ENCODE measurements at regions not wholly inside any gene's neighbourhood (a gene's known extent, or its start where the extent isn't known, plus 50 kb on each side); places are given as distances from the start of the nearest gene placed in this dataset.

DNA sequence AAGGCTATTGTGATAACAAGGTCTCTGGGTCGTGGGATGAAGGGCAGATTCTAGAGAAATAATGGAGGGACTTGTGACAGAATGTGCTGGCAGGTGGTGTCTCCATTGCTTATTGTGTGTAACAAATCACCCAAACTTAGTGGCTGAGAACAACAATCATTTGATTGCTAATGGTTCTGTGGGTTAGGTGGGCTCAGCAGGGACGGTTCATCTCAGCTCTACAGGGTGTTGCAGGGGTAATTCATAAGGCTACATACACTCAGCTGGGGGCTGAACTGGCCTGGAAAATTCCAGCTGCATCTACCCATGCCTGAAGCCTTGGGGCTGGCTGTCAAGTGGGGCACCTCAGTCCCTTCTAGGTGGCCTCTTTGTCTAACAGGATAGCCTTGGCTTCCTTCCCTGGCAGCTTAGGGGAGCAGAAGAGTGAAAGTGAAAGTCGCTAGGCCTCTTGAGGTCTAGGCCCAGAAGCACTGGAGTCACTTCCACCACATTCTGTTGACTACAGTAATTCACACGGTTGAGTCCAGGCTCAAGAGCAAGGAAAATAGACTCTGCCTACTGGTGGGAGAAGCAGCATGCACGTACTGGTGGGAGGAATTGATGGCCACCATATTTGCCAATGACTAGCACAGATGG, 308.9 kb downstream of the MN1 start (continued):
- TF ChIP-seq, protein P1, sequence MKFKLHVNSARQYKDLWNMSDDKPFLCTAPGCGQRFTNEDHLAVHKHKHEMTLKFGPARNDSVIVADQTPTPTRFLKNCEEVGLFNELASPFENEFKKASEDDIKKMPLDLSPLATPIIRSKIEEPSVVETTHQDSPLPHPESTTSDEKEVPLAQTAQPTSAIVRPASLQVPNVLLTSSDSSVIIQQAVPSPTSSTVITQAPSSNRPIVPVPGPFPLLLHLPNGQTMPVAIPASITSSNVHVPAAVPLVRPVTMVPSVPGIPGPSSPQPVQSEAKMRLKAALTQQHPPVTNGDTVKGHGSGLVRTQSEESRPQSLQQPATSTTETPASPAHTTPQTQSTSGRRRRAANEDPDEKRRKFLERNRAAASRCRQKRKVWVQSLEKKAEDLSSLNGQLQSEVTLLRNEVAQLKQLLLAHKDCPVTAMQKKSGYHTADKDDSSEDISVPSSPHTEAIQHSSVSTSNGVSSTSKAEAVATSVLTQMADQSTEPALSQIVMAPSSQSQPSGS (IDR thresholded peaks at IDR 0.05; ENCODE audit: low read length), result no peak
- no peak for TF ChIP-seq TEAD4 (IDR thresholded peaks at IDR 0.05; ENCODE audit: low read depth, low read length)

Measured in H1 (cell line).